Astrocyte of the cerebellum (primary cell): ENCODE measurements at regions not wholly inside any gene's neighbourhood (a gene's known extent, or its start where the extent isn't known, plus 50 kb on each side); places are given as distances from the start of the nearest gene placed in this dataset.
"Not testable (repeated sequence)": the region's sequence is repeated elsewhere in the genome, so short reads cannot be mapped to it uniquely, and the experiment has no call there.

Experiments used
- DNase-seq: peaks from one replicate; pipeline ENCODE4 v3.0.0-alpha.2; 2011; ENCODE audit warnings: low read depth
- H3K4me3 ChIP-seq: 2 replicates; pipeline ENCODE4 v1.5.1; 2011; ENCODE audit warnings: mild to moderate bottlenecking, low read depth, low read length, moderate library complexity
- CTCF ChIP-seq: IDR thresholded peaks from 2 replicates; pipeline ENCODE4 v1.5.1; 2012; ENCODE audit warnings: low read length, low read depth, moderate library complexity, mild to moderate bottlenecking; ENCODE audit errors: missing control alignments
- in situ Hi-C: cut with HindIII; loops from 2 replicates; pipeline ENCODE4 v1.10.0; 2017; ENCODE audit warnings: low sequenced_read_pairs

DNA sequence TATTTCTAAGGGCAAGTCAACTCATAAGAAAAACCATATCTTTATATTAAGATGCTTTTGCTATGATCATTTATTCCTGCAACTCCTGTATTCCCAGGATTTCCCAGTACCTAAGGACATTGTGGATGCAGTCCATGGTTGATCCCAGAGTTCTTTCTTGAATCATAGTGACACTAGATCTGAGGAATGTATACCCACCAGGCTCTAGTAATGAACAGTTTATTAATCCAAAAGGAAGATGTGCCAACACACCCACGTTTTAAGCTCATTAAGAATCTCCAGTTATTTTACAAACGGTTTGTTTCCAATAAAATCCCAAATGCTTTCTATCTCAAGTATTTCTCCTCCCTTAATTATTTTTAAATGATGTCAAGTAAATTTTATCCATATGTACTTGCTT, 210.8 kb upstream of the ZEB2 start:
- TF ChIP-seq CTCF, result no peak
- in situ Hi-C loops, result no loop called here
- DNase-seq, result no peak
- H3K4me3 ChIP-seq, result no peak overlapping the region

DNA sequence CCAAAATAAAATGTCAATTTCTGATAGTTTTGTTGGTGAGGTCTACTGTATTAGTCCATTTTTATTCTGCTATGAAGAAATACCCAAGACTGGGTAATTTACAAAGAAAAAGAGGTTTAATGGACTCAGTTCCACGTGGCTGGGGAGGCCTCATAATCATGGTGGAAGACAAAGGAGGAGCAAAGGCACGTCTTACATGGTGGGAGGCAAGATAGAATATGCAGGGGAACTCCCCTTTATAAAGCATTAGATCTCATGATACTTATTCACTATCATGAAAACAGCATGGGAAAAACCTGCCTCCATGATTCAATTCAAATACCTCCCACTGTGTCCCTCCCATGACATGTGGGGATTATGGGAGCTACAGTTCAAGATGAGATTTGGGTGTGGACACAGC, 204.5 kb upstream of the ZEB2 start:
- DNase-seq, in situ Hi-C loops, H3K4me3 ChIP-seq: not testable (repeated sequence)

DNA sequence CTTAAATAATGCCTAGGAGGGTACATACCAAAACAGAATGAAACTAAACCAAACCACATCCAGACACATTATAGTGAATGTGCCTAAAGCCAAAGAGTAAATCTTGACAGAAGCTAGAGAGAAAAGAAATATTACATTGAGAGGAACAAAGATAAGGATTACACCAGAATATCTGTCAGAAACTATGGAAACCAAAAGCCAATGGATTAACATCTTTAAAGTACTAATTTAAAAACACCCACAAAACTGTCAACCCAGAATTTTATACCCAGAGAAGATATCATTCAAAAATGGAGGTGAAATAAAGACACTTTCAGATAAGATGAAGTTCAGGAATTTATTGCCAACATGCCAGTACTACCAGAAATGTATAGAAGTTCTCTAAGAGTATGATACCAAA, 198.5 kb upstream of the ZEB2 start:
- no peak for DNase-seq
- TF ChIP-seq CTCF, result no peak
- H3K4me3 ChIP-seq, result no peak overlapping the region
- in situ Hi-C loops, result no loop called here

DNA sequence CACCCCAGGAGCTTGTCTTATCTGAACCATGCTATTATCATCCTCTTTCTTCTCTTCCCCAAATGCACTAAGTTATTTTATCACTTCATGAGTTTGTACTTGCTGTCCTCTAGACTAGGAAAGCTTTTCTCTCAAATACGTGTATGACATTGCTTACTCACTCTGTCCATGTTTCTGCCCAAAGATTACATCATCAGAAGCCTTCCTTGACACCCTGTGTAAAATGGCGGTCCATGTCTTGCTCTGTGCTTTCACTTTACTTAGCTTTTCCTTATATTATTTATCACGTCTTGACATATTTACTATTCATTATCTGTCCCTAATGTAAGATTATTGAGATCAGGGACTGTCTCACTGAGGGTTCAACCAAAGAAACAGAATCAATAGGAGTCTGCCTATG, 196.1 kb upstream of the ZEB2 start:
- TF ChIP-seq CTCF, result no peak
- DNase-seq, result no peak
- in situ Hi-C loops, result no loop called here
- no peak overlapping the region for H3K4me3 ChIP-seq

DNA sequence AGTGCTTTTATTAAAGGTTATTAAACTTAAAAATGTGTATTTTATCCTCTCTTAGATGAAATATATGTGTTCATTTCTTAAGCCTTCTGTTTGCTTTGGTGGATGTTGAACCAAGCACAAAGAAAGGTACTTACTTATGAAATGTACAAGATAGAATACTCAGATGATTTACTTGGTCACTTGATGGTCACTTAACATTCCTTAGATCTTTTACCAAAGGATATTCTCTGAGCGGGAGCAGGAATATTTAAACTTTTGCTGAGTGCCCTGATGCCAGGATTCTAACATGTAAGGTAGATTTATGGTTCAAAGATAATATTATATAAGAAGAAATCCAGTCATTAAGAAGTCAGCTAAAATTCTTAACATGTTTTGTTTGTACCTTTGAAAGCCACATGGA, 193.5 kb upstream of the ZEB2 start:
- in situ Hi-C loops, result no loop called here
- H3K4me3 ChIP-seq, result no peak overlapping the region
- no peak for DNase-seq
- TF ChIP-seq CTCF, result no peak

DNA sequence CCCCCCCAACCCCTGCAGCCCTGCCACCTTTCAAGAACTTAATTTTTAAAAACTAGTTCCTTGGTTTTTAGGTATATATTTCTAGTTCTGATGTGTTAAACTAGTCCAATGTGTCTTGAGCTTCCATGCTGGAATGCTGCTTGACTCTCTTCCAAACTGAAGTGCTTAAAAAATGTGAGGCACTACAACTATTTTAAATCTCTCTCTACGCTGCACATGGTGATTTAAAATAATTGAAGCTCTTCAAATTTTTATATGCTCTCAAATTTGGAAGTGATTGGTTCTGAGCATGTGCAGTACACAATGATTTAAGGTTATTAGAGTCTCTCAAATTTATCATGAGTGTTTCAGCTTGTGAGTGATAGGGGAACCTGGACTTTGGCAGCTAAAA, 192.6 kb upstream of the ZEB2 start:
- no peak for TF ChIP-seq CTCF
- no peak overlapping the region for H3K4me3 ChIP-seq
- peak; percentile 8 for DNase-seq
- in situ Hi-C loops, result no loop called here

GRCh38 chr2:144711630-144712549, 192.0 kb upstream of the ZEB2 start:
- H3K4me3 ChIP-seq, result no peak overlapping the region
- TF ChIP-seq CTCF, result no peak

More at GRCh38 chr2:144711630-144712549, 192.0 kb upstream of the ZEB2 start:
- DNase-seq, result no peak
- in situ Hi-C loops, result no loop called here
